HG03196 (cell line): ENCODE measurements at regions not wholly inside any gene's neighbourhood (a gene's known extent, or its start where the extent isn't known, plus 50 kb on each side); places are given as distances from the start of the nearest gene placed in this dataset.

ENCODE experiments used
- ATAC-seq: cut with Tn5 transposase; IDR thresholded peaks from one replicate; pipeline ENCODE4 v1.9.1; 2021; ENCODE audit not compliant: unreplicated experiment

DNA sequence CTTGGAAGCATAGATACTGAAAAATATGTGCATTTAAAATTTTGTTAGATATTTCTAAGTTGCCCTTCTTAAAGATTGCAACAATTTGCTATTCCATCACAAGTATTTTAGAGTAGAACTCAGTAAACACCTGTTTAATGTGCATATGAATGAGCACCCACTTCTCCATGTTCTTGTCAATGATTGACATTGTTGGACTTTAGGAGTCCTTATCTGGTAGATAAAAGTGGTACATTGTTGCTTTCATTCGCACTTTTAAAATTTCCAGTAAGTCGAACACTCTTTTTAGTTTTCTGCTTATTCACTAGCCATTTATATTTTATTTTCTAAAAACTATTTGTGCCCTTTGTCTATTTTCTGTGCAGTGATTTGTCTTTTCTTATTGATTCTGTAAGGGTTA lies 478.3 kb downstream of the SOX2 start:
- ATAC-seq, result no peak

DNA sequence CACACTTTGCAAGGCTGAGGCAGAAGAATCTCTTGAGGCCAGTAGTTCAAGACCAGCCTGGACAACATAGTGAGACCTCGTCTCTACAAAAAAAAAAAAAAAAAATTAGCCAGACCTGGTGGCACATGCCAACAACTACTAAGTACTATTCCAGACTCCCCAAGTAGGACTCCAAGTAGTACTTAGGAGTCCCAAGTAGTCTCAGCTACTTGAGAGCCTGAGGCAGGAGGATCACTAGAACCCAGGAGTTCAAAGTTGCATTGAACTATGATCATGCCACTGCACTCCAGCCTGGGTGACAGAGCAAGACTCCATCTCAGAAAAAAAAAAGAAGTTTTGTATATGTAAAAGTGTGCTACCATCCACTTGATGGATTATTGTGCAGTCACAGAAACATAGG lies 486.6 kb downstream of the SOX2 start:
- no peak for ATAC-seq

DNA sequence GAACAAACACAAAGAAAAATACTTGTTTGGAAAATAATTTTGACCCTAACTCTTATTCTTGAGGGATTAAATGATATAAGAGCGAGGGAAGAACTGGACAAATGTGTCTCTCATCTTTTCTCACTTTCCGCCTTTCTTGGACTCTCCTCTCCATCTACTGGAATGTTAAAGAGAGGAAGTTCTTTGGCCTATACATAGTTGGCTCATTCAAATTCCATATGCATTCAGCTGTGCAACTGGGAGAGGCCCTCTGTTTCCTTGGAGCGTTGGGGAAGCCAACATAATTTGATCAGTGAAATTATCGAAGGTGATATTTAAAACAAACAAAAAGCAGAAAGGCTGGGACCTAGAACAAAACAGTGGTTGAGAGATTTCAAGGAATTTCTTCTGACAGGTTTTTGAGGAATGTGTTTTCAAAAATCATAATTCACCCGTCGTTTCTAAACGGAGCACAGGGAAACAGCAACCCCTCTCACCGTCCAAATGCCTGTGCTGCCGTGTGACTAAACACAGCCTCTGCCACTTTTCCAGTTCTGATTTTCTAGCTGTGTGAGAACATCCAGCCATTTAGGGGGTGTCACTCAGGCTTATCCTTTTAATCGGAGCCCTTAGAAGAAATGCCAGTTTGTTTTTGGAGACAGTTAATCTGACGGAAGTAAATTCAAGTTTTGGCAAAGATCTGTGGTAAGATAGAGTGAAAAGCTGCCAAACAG lies 489.9 kb downstream of the SOX2 start:
- ATAC-seq, result no peak

DNA sequence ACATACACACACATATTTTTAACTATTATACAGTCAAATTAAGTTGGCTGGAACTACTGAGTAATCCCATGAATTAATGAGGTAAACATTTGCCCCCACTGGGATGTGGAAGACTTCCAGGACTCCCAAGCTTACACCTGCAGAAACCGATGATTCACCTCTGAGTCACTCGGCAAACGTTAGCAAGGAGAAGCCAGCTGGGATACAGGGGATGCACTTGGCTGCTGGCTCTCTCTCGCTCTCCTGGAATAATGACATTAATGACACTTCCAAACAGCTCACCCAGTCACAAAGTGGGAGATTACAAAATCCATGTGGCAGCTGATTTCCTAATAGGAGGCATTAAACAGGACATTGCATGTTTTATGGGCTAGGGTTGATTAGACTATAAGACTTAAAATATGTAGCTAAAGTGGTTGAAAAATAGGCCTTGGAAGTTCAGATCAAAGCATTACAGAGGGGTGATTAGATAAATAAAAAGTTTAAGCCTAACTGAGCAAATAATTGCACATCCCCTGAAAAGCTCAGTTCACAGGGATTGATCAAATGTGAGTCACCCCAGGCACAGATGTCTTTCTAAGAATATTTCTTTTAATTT lies 500.9 kb downstream of the SOX2 start:
- ATAC-seq, result no peak

DNA sequence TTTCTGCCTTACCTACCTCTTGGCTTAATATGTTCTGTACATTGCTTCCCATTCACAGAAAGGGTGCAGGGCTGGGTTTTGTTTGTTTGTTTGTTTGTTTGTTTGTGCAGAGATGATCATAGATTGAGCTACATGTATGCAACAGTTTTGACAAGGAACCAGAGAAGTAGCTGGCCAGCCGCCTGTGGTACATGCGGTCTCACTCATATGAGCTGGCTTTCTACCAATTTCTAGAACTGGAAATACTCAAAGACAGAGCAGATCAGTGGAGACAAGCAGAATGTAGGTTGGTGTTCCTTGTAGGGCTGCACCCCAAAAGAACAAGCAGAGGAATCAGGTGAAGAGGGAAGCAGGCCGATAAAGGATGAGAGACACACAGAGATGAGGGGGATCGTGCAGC lies 502.7 kb downstream of the SOX2 start:
- no peak for ATAC-seq

DNA sequence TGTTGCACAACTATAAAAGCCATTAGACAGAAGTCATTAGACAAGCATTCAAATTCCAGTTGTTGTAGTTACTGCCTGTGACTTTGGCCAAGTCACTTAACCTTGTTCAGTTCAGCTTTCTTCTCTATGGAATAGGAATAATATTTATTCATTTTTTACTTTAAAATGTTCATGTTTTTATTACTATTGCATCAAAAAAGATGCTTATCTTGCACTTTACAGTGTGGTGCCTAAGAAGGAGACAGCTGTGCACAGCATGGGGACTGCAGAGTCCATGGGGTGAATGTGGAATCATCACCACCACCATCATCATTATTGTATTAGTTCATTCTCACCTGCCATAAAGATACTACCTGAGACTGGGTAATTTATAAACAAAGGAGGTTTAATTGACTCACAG lies 504.2 kb downstream of the SOX2 start:
- no peak for ATAC-seq

DNA sequence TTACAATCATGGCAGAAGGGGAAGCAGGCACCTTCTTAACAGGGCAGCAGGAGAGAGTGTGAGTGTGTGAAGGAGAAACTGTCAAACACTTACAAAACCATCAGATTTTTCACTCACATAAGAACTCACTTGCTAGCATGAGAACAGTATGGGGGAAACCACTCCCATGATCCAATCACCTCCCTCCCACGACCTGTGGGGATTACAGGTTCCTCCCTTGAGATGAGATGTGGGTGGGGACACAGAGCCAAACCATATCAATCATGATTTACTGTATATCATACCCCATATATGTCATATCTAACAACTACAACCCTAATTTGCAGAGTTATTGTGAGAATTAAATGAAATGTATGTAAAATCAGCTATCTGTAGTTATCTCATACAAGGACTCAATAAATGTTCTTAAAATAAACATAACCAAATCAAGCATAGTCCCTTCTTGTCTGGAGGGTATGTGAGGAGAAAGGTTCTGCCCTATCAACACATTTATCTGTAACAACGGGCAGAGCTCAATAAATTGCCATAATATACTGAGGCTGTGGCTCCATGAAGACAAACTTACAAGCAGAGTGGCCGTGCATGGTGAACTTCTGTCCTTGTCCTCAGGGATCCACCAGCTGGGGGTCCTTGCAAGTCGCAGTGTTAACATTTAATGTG lies 504.7 kb downstream of the SOX2 start:
- no peak for ATAC-seq

DNA sequence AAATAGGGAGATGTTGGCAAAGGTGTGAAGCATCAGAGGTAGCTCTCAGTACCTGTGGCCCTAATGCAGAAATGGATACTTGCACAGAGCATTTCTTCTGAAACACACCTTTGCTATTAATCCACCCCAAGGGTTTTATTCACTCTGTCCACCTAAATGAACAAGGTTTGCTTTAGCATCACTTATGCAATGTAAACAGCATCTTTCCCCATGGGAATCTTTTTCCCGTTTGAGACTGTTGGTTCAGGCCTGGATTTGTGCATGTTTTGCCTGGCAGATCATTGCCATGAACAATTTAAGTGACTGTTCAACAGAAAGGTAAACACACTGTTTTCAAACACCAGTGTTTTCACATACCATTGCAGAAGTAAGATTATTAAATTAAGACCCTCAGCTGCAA lies 508.3 kb downstream of the SOX2 start:
- ATAC-seq, result no peak

DNA sequence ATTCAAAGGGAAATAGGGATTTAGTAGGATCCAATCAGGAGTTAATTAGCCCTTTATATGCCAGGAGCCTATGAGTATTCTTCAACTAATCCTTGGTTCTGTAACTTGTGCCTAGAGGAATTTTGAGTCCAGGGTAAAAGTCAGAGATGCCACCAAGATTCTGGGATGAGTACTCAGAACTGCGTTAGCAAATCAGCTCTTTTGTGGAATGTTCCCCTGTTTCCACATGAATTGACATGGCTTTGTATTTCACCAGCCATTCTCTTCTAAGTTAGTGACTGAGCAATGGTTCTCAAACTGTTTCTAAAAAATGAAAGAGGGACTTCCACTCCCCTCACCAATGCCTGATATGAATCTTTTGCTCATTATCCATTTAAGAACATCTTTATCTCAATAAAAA lies 508.7 kb downstream of the SOX2 start:
- ATAC-seq, result no peak

DNA sequence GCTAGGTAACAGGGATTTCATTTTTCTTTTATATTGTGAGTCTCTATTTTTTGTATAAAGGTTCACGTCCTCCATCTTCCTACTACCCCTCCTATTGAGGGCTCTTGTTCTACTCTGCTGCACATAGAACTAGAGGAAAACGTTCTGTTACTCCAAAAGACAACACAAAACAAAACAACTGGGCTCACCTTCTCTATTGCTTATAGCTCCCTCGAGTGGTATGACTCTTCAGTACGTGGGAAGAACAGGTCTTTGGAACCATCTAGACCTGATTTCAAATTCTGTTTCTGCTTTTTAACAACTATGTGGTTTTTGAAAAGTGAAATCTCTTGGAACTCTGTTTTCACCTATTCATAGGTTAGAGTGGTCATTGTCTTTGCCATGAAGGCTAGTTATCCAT lies 515.3 kb downstream of the SOX2 start:
- ATAC-seq, result no peak

DNA sequence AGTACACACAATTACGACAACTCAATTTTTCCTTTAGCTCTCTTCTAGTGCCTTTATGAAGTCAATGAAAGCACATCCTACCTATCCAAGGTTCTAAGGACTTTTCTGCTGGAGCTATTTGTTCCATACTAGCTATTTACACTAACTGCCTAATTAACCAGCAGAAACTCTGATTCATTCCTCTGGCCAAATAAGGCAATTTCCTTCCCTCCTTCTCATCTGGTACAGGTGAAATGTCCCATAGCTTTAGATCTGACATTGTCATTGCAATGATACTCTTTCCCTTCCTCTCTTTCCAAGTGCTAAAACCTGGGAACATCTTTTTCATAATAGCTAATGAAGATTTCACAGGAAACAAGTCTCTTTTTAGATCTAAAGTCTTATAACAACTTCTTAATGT lies 521.7 kb downstream of the SOX2 start:
- no peak for ATAC-seq

DNA sequence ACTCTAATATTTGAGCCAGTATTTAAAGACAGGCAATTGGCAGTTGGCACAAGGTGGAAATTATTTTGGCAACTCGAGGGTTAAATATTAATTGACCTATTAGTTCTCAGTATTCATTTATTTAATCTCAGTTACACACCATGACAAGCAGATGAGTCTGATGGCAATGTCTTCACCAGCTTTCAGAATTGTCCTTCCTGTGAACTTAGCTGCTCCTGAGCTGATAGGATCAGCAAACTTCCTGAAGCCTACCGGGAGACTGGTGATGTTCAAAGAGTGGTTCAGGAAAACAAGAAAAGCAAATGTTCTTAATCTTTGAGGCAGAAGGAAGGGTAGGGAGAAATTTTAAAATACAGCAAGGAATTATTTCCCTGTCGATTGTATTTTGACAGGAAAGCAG lies 522.2 kb downstream of the SOX2 start:
- no peak for ATAC-seq

DNA sequence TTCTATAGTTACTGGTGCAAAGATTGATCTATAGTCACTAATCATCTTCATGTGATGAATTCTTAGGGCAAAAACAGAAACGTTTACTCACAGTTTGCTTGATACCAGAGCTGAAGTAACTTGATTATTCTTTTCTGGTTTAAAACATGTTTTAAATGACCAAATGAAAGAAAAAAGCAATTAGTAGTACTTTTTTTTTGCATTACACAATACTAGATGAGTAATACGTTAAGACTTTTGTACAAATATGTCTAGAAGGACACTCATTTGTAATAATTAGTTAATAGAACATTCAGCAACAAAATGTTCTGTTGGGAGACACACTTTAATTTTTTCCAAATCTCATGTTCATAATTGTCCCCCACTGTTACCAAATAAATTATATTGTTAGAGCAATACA lies 523.2 kb downstream of the SOX2 start:
- ATAC-seq, result no peak

DNA sequence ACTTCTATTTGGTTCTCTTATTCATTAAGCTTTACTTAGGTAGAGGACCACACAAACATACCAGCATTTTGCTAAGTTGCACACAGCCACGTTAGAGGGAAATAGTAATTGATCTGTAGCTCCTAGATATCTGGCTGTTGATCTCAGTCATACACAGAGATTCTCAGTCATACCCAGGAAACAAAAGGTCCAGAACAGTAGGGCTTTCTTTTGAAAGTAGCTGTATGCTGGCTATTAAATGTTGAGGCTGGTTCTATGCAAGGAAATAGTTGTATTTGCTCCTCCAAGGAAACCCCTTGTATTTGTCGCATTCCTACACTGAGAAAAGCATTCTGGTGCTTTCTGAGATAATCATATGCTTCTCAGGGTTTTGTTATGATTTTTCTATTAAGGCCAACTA lies 523.8 kb downstream of the SOX2 start:
- no peak for ATAC-seq

DNA sequence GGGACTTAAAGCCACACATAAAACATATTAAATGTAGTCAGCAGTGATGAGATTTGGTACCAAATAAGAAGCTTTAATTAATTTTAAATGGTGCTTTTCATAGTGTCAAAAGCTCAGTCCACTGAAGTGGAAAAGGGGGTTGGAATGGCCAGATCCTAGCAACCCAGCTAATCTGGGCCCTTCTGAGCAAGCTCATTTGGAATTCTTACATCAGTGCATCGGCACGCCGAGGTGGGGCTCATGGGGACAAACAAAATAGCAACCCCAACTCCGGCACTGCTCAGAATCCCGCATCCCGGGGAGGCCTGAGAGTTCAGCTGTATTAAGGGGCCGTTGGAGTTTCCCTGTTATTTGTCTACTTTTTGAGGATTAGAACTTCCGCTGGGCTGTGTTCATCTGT lies 526.4 kb downstream of the SOX2 start:
- no peak for ATAC-seq

DNA sequence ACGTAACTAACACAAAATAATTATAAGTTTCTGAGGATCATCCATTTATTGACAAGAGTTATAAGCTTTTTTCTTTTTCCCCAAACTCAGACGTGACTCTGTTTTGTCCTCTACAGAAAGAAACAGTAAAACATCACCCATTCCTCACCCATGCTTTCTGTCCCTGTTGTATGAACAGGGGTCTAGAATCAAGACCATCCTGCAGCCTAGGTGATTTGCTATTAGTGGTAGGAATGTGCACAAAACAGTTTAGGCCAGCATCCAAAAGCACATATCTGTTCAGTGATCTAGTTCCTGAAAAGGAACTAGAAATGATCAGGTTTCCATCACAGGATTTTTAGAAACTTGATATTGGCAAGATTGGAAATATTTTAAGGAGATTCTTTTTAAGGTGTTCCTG lies 527.6 kb downstream of the SOX2 start:
- no peak for ATAC-seq

DNA sequence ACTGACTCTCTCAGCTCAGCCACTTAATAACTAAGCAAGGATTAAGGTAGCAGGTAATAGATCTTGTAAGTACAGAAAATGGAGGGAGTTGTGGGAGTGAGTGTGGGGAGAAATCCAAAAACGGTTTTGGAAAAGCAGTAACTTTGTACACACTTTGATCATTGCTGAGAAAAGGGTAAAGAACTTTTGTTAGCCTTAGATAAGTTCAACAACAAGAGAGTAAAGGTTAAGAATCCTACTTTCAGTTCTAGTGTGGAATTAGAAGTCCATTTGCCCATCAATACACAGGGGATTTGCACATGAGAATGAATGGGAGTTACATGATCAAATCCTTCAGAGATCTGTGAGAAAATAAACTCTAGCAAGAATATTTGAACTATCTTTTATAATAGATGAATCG lies 528.7 kb downstream of the SOX2 start:
- no peak for ATAC-seq

DNA sequence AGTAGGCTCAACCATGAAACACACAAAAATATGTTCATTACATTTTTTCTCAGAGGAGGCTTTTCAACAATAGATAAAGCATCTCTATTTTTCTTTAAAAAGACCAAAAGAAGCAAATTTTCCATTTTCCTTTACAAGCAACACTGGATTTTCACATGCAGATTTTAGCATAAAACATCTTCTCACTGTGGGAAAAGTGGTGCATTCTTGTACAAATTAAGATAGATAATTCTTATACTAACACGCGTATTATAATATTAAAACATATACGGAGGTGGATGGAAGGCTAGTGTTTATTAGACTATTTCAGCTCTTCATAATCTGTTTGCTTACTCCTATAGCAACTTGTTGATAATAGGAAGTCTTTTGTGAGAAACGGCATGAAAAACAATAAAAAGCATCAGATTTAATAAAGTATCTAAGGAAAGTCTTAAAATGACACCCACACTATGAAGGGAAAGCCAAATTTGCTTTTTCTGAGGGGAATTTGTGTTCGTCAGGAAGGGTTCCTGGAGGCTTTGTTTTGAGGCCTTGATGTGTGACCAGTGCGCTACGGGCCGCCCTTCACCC lies 529.6 kb downstream of the SOX2 start:
- ATAC-seq, result no peak

DNA sequence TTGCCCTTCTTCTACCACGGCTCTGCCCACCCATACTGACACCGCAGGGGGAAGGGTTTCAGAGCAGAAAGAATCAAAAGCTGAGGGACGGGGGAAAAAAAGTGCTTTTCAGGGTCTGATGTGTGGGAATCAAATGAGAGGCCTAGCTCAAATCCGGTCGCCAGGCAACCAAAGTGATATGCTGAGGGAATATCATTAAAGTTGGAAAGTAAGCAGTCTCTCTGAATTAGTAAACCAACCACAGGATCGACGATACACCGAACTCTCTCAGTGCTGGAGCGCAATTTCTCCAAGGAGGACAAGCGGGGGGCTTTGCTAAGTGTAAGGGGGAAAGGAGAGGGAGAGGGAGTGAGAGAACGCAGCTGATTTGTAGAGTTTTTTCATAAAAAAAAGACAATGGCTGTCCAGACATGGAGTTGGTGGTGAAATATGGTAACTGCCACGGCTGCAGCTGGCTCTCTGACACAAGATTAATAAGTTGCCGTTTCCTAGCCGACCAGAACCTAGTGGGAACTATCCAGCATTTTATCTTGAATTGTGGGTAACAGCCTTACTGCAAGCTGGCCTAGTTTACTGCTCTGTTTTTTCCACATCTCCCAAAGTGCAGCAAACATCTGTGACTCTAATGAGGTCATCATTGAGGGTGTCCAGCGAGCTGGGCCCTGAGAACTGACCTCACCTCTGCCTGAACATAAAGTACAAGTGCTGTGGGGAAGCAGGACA lies 530.2 kb downstream of the SOX2 start:
- no peak for ATAC-seq

DNA sequence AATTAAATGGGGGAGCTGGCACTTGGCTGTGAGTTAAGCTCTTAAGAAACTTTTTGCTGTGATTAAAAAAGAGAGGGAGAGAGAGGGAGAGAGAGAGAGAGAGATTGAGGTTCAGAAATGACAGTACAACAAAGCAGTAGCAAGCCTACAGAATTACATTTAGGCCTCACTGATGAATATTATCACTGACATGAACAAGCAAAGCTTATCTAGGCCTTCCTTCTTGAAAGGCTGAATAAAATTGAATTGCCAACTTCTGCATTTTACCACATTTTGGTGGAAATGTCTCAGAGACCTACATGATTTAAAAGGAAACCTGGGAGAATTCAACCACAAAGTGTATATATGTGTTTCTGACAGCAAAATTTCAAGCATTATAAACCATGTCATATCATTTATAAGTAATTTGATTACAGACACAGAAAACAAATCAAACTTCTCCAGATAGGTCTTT lies 530.8 kb downstream of the SOX2 start:
- no peak for ATAC-seq

DNA sequence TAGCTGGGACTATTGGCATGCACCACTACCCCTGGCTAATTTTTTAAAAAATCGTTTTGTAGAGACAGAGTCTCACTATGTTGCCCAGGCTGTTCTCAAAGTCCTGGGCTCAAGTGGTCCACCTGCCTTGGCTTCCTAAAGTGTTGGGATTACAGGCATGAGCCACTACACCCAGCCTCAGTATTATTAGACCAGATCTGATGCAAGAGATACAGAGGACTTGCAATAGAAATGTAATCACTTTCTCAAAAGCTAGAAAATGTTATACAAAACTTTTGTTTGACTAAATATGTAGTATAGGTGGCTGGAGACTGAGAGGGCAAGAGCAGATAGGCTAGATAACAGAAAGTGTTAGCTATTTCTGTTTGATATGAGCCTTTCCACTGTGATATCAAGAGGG lies 531.9 kb downstream of the SOX2 start:
- ATAC-seq, result no peak
